C4-2B (cell line): ENCODE measurements at regions not wholly inside any gene's neighbourhood (a gene's known extent, or its start where the extent isn't known, plus 50 kb on each side); places are given as distances from the start of the nearest gene placed in this dataset.

Source experiments
- CTCF ChIP-seq: fragments of 450-650 bp; conservative IDR thresholded peaks from 2 replicates; pipeline ENCODE4 v1.5.1; 2017; ENCODE audit warnings: mild to moderate bottlenecking
- ZFX ChIP-seq: fragments of 450-650 bp; IDR thresholded peaks from 2 replicates; pipeline ENCODE4 v1.6.1; 2017

- TF ChIP-seq CTCF (no peak), ZFX (no peak)
Measured at GRCh38 chr4:153912301-153912700, 123.4 kb upstream of the SFRP2 start.
